Spleen (tissue), 11 donors: ENCODE measurements at regions not wholly inside any gene's neighbourhood (a gene's known extent, or its start where the extent isn't known, plus 50 kb on each side); places are given as distances from the start of the nearest gene placed in this dataset.

Experiments used
- DNase-seq: peaks from one replicate; pipeline ENCODE4 v3.0.0-alpha.2; 2020
- H3K27ac ChIP-seq, 8 donors: fragments of 200-600 bp; sonication (generic) in 7 of 8; 1 replicate in 4 of 8; 2 replicates in 4 of 8; pipeline versions ENCODE4 v1.5.0 to v1.8.0; 2016 to 2021; ENCODE audit warnings: inconsistent platforms in 4 of 8, mild to moderate bottlenecking in 4 of 8, moderate library complexity in 1 of 8
- H3K27me3 ChIP-seq, 7 donors: fragments of 200-600 bp; sonication (generic) in 6 of 7; replicated peaks in 1 of 7; 1 replicate in 4 of 7; 2 replicates in 3 of 7; pipeline versions ENCODE4 v1.5.0 to v1.8.0; 2016 to 2021; ENCODE audit warnings: inconsistent platforms in 3 of 7, mild to moderate bottlenecking in 1 of 7
- H3K36me3 ChIP-seq, 6 donors: fragments of 200-600 bp; sonication (generic) in 5 of 6; 1 replicate in 4 of 6; 2 replicates in 2 of 6; pipeline versions ENCODE4 v1.5.0 to v1.8.0; 2016 to 2021; ENCODE audit warnings: inconsistent platforms in 2 of 6
- H3K4me1 ChIP-seq, 6 donors: fragments of 200-600 bp; sonication (generic) in 5 of 6; 1 replicate in 3 of 6; 2 replicates in 3 of 6; pipeline versions ENCODE4 v1.5.0 to v1.8.0; 2016 to 2021; ENCODE audit warnings: inconsistent platforms in 3 of 6
- H3K4me3 ChIP-seq, 8 donors: fragments of 200-600 bp; sonication (generic) in 7 of 8; 1 replicate in 4 of 8; 2 replicates in 4 of 8; pipeline versions ENCODE4 v1.5.0 to v1.8.0; 2016 to 2021; ENCODE audit warnings: inconsistent platforms in 4 of 8, mild to moderate bottlenecking in 4 of 8, moderate library complexity in 2 of 8
- H3K9me3 ChIP-seq, 8 donors: fragments of 200-600 bp; sonication (generic) in 7 of 8; 1 replicate in 4 of 8; 2 replicates in 4 of 8; pipeline versions ENCODE4 v1.5.0 to v1.8.0; 2016 to 2021; ENCODE audit warnings: inconsistent platforms in 4 of 8
- POLR2A ChIP-seq, 3 donors: fragments of 450-650 bp; IDR thresholded peaks; one replicate each; pipeline ENCODE4 v1.5.1; 2017; ENCODE audit warnings: antibody characterized with exemption in 3 of 3, mild to moderate bottlenecking in 1 of 3
- POLR2AphosphoS5 ChIP-seq, 3 donors: sonication (generic); formaldehyde crosslinking; IDR thresholded peaks; one replicate each; pipeline ENCODE4 v1.5.1; 2017; ENCODE audit warnings: antibody characterized with exemption in 3 of 3
- WGBS, 5 donors: extraction: QIAGEN DNeasy Blood & Tissue Kit in 3 of 5; methylation state at CpG; one replicate each; pipeline versions ENCODE4 v1.1.5 to v1.1.7; 2013 to 2018; 5-methylcytosine and 5-hydroxymethylcytosine counted together
- intact Hi-C: fragments of 100-400 bp; cut with DNase I; formaldehyde crosslinking; loops from one replicate; pipeline ENCODE4 v1.15.0; 2023; ENCODE audit warnings: low total_unique reads
- TF ChIP-seq, protein P1 (sequence below), 11 experiments: fragments of 200-600 bp in 7 of 11; fragments of 450-650 bp in 4 of 11; sonication (generic) in 4 of 11; IDR thresholded peaks in 8 of 11; conservative IDR thresholded peaks in 3 of 11; 1 replicate in 7 of 11; 2 replicates in 4 of 11; pipeline versions ENCODE4 v1.4.0 to v1.8.0; 2016 to 2021; ENCODE audit warnings: antibody characterized with exemption in 11 of 11, inconsistent platforms in 4 of 11, mild to moderate bottlenecking in 1 of 11
- donor health status: healthy with polysubstance abuse.
- donor health status: DM: no; HTN: no; CAD: no; lungs with moderate emphysema.
- donor health status: DM: no; HTN: no; CAD: no.
- donor health status: Bipolar disorder and iron deficiency.
- donor health status: healthy.
- donor health status: DM: no; HTN: no; CAD: no.
- donor health status: DM: yes; HTN: yes; CAD: no.

DNA sequence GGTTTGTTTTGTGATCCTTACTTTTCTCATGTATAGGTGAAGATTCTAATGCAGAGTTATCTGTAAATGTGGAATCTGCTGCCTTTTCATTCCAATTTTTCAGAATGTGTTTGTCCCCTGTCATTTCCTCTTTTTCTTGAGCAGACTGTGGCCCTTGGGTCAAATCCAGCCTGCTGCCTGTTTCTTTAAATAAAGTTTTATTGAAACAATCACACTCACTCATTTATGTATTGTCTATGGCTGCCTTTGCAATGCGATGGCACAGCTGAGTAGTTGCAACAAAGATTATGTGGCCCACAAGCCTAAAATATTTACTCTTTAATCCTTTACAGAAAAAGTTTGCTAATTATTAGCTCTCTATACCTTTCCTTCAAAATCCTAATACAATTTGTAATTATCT lies 116.3 kb upstream of the NPHP3 start:
- Histone ChIP-seq H3K36me3 (no peaks in the 10 kb centered on the region), H3K9me3 (no peaks in the 10 kb centered on the region), H3K4me3 (no peak overlapping the region), H3K4me1 (no peaks in the 10 kb centered on the region), H3K27ac (no peak overlapping the region), H3K27me3 (no peaks in the 10 kb centered on the region)
- intact Hi-C loops: no loop called here
- TF ChIP-seq POLR2AphosphoS5 (IDR thresholded peaks at IDR 0.05): no peak
- TF ChIP-seq, protein P1, sequence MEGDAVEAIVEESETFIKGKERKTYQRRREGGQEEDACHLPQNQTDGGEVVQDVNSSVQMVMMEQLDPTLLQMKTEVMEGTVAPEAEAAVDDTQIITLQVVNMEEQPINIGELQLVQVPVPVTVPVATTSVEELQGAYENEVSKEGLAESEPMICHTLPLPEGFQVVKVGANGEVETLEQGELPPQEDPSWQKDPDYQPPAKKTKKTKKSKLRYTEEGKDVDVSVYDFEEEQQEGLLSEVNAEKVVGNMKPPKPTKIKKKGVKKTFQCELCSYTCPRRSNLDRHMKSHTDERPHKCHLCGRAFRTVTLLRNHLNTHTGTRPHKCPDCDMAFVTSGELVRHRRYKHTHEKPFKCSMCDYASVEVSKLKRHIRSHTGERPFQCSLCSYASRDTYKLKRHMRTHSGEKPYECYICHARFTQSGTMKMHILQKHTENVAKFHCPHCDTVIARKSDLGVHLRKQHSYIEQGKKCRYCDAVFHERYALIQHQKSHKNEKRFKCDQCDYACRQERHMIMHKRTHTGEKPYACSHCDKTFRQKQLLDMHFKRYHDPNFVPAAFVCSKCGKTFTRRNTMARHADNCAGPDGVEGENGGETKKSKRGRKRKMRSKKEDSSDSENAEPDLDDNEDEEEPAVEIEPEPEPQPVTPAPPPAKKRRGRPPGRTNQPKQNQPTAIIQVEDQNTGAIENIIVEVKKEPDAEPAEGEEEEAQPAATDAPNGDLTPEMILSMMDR (IDR thresholded peaks at IDR 0.05 in 8 of 11, conservative IDR thresholded peaks at IDR 0.05 in 3 of 11): no peak
- no peak for TF ChIP-seq POLR2A (IDR thresholded peaks at IDR 0.05)
- no peak for DNase-seq
- 86 to 100% (median 96%) methylated on average over 1 of the region's 1 CpG for WGBS, 5 donors

DNA sequence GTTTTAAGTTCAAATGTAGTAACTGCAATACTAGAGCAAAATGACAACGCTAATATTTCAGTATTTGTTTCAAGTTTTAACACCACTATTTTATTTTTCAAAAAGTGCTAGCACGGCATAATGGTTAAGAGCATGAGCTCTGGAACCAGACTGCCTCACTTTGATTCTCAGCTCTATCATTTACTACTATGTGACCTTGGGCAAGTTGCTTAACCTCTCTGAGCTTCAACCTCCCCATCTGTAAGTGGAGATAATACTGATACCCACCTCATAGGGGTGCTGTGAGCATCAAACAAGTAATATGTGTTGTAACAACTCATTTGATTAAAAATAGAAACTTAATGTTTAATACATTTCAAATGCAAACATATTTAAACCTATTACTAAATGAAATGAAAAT lies 115.4 kb upstream of the NPHP3 start:
- DNase-seq: no peak
- Histone ChIP-seq H3K36me3 (no peaks in the 10 kb centered on the region), H3K4me3 (no peak overlapping the region), H3K27me3 (no peaks in the 10 kb centered on the region), H3K4me1 (no peaks in the 10 kb centered on the region), H3K9me3 (no peaks in the 10 kb centered on the region), H3K27ac (no peak overlapping the region)
- WGBS, 5 donors: 87 to 94% (median 92%) methylated on average over 2 of the region's 2 CpGs
- TF ChIP-seq POLR2AphosphoS5 (IDR thresholded peaks at IDR 0.05): no peak
- TF ChIP-seq, protein P1 (IDR thresholded peaks at IDR 0.05 in 8 of 11, conservative IDR thresholded peaks at IDR 0.05 in 3 of 11): no peak
- no peak for TF ChIP-seq POLR2A (IDR thresholded peaks at IDR 0.05)
- intact Hi-C loops: no loop called here

DNA sequence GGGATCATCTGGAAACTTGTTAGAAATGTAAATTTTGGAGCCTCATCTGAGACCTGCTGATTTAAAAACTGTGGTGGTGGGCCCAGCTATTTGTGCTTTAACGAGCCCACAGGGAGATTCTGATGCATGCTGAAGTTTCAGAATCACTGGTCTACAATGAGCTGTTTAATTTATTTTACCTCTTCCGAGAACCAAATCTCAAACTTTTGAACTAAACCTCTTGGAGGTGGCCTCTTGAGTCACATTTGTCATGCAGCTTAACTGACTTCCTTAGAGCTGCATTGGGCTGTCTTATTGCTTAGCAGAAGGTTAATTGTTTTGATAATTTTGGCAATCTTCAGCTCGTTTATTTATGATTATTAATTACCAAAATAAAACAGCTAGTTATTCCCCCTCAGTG lies 112.1 kb upstream of the NPHP3 start:
- H3K9me3 ChIP-seq: no peaks in the 10 kb centered on the region
- TF ChIP-seq POLR2AphosphoS5 (IDR thresholded peaks at IDR 0.05) (no peak), POLR2A (IDR thresholded peaks at IDR 0.05) (no peak)
- TF ChIP-seq, protein P1 (IDR thresholded peaks at IDR 0.05 in 8 of 11, conservative IDR thresholded peaks at IDR 0.05 in 3 of 11): no peak
- H3K27ac ChIP-seq: no peak overlapping the region
- no peak overlapping the region for H3K4me3 ChIP-seq
- no peaks in the 10 kb centered on the region for H3K27me3 ChIP-seq
- no peaks in the 10 kb centered on the region for H3K4me1 ChIP-seq
- no peak for DNase-seq
- intact Hi-C loops: no loop called here
- H3K36me3 ChIP-seq: no peaks in the 10 kb centered on the region
- 51 to 82% (median 74%) methylated on average over 3 of the region's 3 CpGs for WGBS, 5 donors

DNA sequence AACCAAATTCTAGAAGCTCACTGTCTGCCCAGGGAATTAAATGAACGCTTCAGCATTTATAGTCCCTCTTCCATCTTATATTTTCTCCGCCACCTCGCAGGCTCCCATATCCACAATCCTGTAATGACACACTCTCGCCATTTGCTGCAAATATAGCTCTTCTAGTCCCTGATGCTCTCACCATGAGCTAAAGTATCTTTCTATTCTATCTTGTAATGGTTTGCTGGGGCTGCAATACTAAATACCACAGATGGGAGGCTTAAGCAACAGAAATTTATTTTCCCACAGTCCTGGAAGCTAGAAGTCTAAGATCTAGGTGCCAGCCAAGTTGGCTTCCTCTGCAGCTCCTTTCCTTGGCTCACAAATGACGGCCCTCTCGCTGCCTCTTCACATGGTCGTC lies 106.9 kb upstream of the NPHP3 start:
- H3K27me3 ChIP-seq: no peaks in the 10 kb centered on the region
- DNase-seq: no peak
- no peak overlapping the region for H3K27ac ChIP-seq
- 87 to 94% (median 92%) methylated on average over 7 of the region's 7 CpGs for WGBS, 5 donors
- no peak overlapping the region for H3K4me3 ChIP-seq
- no peaks in the 10 kb centered on the region for H3K4me1 ChIP-seq
- intact Hi-C loops: no loop called here
- no peak for TF ChIP-seq POLR2AphosphoS5 (IDR thresholded peaks at IDR 0.05)
- TF ChIP-seq, protein P1 (IDR thresholded peaks at IDR 0.05 in 8 of 11, conservative IDR thresholded peaks at IDR 0.05 in 3 of 11): no peak
- no peak for TF ChIP-seq POLR2A (IDR thresholded peaks at IDR 0.05)
- H3K36me3 ChIP-seq: no peaks in the 10 kb centered on the region
- H3K9me3 ChIP-seq: no peaks in the 10 kb centered on the region
